22Rv1 (cell line): ENCODE measurements at regions not wholly inside any gene's neighbourhood (a gene's known extent, or its start where the extent isn't known, plus 50 kb on each side); places are given as distances from the start of the nearest gene placed in this dataset.

Experiments used
- H3K27ac ChIP-seq: fragments of 450-650 bp; 2 replicates; pipeline ENCODE4 v1.5.1; 2017
- ZFX ChIP-seq: fragments of 450-650 bp; IDR thresholded peaks from 2 replicates; pipeline ENCODE4 v1.6.1; 2017; ENCODE audit warnings: antibody characterized with exemption, borderline replicate concordance
- TF ChIP-seq, protein P1 (sequence below): fragments of 450-650 bp; IDR thresholded peaks from 2 replicates; pipeline ENCODE4 v1.5.1; 2017; ENCODE audit warnings: mild to moderate bottlenecking

DNA sequence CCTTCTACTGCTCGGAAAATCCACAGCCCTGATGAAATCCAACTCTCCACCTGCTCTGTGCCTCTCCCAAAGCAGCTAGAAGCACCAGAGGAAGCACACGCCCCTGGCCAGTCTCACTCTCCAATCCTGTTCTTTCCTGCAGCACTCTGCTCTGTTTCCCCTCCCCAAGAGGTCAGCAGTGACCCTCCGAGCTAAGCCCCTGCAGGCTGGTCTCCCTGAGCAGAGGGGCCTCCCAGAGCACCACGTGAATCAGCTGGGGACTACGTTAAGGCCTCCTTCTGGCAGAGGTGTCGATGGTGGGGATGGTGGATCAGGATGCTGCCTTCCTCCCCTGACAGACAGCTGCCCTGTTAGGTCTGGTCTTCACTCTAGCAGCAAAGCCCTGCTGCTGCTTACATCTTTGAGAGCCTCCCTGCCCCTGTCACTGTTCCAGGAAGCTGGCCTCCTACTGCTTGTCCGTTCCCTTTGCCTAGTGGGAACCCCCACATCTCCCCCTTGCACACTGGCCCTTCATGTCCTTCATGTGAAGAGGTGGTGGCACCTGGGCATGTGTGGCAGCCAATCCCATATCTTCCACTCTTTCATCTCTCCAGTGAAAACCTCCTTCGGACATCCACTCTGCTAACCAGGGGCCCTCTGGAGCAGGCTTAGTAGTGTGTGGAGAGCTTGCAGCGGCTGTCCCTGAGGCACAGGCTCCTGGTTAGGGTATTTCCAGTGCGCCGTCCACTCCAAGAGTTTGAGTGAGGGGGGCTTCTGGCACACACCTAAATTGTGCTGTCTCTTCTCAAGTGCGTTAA lies 307.5 kb upstream of the HS6ST1 start:
- H3K27ac ChIP-seq = no peak overlapping the region
- TF ChIP-seq, protein P1, sequence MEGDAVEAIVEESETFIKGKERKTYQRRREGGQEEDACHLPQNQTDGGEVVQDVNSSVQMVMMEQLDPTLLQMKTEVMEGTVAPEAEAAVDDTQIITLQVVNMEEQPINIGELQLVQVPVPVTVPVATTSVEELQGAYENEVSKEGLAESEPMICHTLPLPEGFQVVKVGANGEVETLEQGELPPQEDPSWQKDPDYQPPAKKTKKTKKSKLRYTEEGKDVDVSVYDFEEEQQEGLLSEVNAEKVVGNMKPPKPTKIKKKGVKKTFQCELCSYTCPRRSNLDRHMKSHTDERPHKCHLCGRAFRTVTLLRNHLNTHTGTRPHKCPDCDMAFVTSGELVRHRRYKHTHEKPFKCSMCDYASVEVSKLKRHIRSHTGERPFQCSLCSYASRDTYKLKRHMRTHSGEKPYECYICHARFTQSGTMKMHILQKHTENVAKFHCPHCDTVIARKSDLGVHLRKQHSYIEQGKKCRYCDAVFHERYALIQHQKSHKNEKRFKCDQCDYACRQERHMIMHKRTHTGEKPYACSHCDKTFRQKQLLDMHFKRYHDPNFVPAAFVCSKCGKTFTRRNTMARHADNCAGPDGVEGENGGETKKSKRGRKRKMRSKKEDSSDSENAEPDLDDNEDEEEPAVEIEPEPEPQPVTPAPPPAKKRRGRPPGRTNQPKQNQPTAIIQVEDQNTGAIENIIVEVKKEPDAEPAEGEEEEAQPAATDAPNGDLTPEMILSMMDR = no peak
- no peak for TF ChIP-seq ZFX

DNA sequence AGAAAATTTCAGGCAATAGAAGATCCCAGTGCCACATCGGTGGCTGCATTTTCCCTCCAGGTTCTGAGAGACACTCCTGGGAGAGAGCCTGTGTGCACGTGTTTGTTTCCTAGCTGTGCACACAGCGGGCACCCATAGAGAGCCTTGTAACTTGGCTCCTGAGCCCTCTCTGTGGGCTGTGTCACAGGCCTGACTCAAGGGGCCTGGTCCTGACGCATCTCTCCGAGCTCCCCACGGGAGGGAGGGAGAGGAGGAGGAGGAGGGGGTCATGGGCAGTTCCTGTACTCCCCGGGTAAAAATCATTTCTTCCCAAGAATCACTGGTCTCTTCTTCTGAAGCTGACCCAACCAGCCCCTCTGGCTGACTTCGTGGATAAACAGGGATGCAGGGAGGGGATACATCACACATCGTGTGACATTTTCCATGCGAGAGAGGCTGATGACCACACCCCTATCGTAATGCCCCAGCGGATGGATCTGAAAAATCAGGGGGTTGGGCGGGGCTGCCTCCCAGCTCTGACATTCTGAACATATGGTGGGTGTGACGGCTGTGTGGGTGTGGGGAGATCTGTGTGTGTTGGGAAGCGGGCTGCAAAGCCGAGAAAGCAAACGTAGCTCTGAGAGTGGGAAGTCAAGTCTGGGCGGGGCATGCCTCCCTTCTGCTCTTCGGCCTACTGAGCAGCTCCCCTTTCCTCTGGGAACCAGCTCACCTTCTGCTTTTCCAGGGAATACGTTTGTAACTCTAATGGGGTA lies 308.3 kb upstream of the HS6ST1 start:
- no peak for TF ChIP-seq ZFX
- TF ChIP-seq, protein P1 = no peak
- no peak overlapping the region for H3K27ac ChIP-seq

DNA sequence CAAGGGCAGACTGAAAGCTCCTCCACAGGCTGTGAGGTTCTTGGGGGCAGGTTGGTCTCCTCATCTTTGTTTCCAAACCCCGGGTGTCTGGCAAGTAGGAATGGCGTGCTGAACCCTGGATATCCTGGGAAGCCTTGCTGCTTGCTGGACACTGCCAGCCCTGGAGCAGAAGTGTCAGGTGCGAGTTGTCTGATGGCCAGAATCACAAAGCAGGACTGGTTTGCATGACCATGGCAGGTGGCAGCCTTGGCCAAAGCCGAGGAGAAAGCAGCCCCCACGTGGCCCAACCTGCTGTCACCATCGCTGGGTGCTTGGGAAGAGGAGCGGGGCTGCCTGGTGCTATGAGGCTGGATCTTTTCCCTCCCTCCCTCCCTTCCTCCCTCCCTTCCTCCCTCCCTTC lies 309.5 kb upstream of the HS6ST1 start:
- TF ChIP-seq, protein P1 = no peak
- no peak for TF ChIP-seq ZFX
- no peak overlapping the region for H3K27ac ChIP-seq

DNA sequence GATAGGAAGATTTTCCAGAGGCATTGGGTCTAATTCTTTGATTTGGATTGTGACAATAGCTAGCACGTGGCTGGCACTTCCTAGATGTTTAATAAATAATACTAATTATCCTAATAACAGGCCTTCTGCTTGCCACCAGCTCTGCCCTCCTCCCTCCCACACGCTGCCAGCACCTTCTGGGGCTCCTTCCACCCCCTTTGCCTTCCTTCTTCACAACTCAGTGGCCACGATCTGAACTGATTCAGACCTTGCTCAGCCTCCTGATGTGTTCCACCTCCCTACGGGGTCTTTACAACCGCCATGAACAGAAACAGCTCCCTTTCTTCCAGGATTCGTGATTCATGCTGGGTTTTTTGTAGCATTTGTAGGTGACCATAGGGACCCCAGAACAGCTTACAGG lies 310.3 kb upstream of the HS6ST1 start:
- no peak for TF ChIP-seq ZFX
- TF ChIP-seq, protein P1 = no peak
- no peak overlapping the region for H3K27ac ChIP-seq

DNA sequence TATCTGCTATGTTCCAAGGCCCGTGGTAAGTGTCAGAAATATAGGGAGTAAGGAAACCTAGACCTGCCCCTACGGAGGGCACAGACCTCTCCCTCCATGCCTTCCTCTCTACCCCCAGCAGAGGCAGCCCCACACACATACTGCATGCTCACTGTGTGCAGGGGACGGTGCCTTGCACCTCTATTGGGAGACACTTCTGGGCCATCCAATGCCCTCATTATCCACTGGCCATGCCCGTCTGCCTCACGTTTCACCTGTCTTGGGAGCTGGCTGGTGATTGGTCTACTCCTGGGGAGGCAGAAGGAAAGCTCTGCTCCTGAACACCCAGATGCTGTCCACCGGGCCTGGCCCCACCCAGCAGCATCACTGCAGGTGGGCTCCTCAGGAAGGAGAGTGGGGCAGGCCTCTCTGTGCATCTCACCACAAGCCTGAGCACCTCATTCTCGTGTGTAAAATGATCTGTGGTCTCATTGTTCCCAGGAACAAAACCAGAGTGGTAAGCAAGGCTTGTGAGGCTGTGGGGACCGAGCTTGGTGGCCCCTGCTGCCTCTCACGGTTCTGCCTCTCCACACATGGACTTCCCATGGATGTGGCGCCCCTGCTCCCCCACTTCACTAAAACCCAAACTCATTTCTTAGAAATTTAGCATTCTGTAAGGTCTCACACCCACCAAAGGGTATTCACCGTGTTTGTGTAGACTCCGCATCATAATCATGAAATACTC lies 312.5 kb upstream of the HS6ST1 start:
- TF ChIP-seq, protein P1 = no peak
- no peak for TF ChIP-seq ZFX
- no peak overlapping the region for H3K27ac ChIP-seq

DNA sequence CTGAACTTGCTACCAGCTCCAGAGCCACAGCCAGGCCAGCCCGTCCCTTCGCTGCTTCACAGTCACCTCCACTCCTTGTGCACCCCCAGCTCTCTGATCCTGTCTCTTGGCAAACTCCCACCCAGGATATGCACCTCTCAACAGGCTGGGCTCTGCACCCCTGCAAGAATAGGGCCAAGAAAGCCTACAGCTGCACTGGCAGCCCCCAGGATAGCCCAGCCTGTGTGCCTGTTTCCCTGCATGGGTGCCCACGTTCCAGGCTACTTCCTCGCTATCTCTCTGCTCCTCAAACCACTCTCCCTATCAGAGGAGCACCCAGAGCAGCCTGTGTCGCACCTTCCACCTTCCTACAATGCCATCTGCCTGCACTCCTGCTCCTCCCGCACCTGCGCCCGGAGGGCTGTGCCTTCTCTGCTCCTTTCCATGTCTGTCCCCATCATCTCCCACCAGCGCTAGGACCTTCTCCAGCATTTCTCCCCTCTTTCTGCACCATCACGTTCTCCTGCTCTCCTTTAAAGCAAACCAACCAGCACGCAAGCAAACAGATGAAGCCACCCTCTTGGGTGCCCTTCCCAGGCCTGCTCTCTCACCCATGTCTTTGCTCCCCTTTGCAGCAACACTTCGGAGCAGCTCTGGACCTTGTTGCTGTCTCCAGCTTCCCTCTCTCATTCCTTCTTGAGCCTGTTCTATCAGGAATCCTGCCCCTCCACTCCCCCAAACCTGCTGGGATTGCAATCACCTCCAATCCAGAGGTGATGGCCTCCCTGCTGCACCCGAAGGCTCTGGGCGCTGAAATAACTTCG lies 313.2 kb upstream of the HS6ST1 start:
- no peak for TF ChIP-seq ZFX
- TF ChIP-seq, protein P1 = no peak
- H3K27ac ChIP-seq = no peak overlapping the region
